Esophagus muscularis mucosa (tissue), 4 donors: ENCODE measurements at regions not wholly inside any gene's neighbourhood (a gene's known extent, or its start where the extent isn't known, plus 50 kb on each side); places are given as distances from the start of the nearest gene placed in this dataset.

Experiments used
- DNase-seq: peaks from one replicate; pipeline ENCODE4 v3.0.0-alpha.2; 2017; ENCODE audit errors: extremely low spot score
- H3K27ac ChIP-seq, 4 donors: fragments of 200-600 bp; sonication (generic); replicated peaks in 1 of 4; 1 replicate in 3 of 4; 2 replicates in 1 of 4; pipeline ENCODE4 v1.5.1; 2016 to 2019; ENCODE audit warnings: mild to moderate bottlenecking in 1 of 4
- H3K27me3 ChIP-seq, 4 donors: fragments of 200-600 bp; sonication (generic); one replicate each; pipeline versions ENCODE4 v1.5.1 to v1.6.0; 2016 to 2019
- H3K36me3 ChIP-seq, 4 donors: fragments of 200-600 bp; sonication (generic); one replicate each; pipeline ENCODE4 v1.5.1; 2016 to 2019
- H3K4me1 ChIP-seq, 4 donors: fragments of 200-600 bp; sonication (generic); one replicate each; pipeline ENCODE4 v1.5.1; 2016 to 2019
- H3K4me3 ChIP-seq, 4 donors: fragments of 200-600 bp; sonication (generic); 1 replicate in 2 of 4; 2 replicates in 2 of 4; pipeline ENCODE4 v1.5.1; 2016 to 2019; ENCODE audit warnings: mild to moderate bottlenecking in 4 of 4, moderate library complexity in 1 of 4
- H3K9me3 ChIP-seq, 4 donors: fragments of 200-600 bp; sonication (generic); 1 replicate in 3 of 4; 2 replicates in 1 of 4; pipeline ENCODE4 v1.5.1; 2016 to 2019
- EP300 ChIP-seq: sonication (generic); formaldehyde crosslinking; IDR thresholded peaks from one replicate; pipeline ENCODE4 v1.6.1; 2017; ENCODE audit warnings: antibody characterized with exemption
- POLR2A ChIP-seq: fragments of 450-650 bp; IDR thresholded peaks from one replicate; pipeline ENCODE4 v1.6.1; 2017; ENCODE audit warnings: antibody characterized with exemption, moderate library complexity, mild to moderate bottlenecking, low read depth
- POLR2AphosphoS5 ChIP-seq, 2 donors: sonication (generic); formaldehyde crosslinking; IDR thresholded peaks; one replicate each; pipeline ENCODE4 v1.6.1; 2017; ENCODE audit warnings: antibody characterized with exemption in 2 of 2
- WGBS: methylation state at CpG from one replicate; pipeline ENCODE4 v1.1.5; 2018; 5-methylcytosine and 5-hydroxymethylcytosine counted together
- intact Hi-C: fragments of 100-400 bp; cut with DNase I; formaldehyde crosslinking; loops from one replicate; pipeline ENCODE4 v1.15.1; 2023
- TF ChIP-seq, protein P1 (sequence below), 3 experiments: fragments of 200-600 bp in 2 of 3; fragments of 450-650 bp in 1 of 3; sonication (generic) in 2 of 3; IDR thresholded peaks; one replicate each; pipeline ENCODE4 v1.5.1; 2017 to 2019; ENCODE audit warnings: antibody characterized with exemption in 3 of 3, mild to moderate bottlenecking in 2 of 3, moderate library complexity in 1 of 3

DNA sequence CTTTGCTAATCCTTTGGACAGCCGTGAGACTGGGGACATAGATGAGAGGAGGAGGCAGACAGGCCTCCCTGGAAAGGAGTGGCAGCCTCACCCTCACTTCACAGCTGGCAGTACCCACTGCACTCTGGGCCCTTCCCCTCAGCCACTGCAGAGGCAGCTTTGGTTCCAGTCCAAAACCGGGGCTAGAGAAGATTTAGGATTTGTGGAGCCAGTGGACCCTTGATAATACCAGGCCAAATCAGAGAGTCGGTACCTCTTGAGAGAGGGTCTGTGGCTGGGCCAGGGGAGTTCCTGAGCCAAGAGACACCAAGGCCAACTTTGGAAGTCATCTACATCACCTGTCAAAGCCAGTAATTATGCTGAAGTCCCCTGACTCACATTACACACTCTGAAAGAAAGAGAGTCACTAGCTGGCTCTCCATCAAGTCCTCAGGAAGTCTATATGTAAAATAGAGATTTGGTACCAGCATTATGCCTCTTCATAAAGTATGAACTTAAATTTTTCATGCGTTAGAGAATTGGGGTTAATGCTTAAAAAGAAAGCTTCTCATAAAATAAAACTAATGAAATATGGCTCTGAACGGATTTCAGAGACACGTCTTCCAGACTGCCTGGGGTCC lies 244.1 kb upstream of the SEMA6D start:
- H3K36me3 ChIP-seq: no peaks in the 10 kb centered on the region
- TF ChIP-seq POLR2AphosphoS5 (IDR thresholded peaks at IDR 0.05) (no peak), EP300 (no peak), POLR2A (no peak)
- TF ChIP-seq, protein P1, sequence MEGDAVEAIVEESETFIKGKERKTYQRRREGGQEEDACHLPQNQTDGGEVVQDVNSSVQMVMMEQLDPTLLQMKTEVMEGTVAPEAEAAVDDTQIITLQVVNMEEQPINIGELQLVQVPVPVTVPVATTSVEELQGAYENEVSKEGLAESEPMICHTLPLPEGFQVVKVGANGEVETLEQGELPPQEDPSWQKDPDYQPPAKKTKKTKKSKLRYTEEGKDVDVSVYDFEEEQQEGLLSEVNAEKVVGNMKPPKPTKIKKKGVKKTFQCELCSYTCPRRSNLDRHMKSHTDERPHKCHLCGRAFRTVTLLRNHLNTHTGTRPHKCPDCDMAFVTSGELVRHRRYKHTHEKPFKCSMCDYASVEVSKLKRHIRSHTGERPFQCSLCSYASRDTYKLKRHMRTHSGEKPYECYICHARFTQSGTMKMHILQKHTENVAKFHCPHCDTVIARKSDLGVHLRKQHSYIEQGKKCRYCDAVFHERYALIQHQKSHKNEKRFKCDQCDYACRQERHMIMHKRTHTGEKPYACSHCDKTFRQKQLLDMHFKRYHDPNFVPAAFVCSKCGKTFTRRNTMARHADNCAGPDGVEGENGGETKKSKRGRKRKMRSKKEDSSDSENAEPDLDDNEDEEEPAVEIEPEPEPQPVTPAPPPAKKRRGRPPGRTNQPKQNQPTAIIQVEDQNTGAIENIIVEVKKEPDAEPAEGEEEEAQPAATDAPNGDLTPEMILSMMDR (IDR thresholded peaks at IDR 0.05): no peak
- DNase-seq: no peak
- intact Hi-C loops: loop anchor here (10.0 kb wide), 1 partner anchor 278 kb away; no protein-coding TSS in a partner anchor
- 65% methylated on average over 6 of the region's 6 CpGs for WGBS
- H3K4me3 ChIP-seq: no peak overlapping the region
- H3K4me1 ChIP-seq: peaks cover 15 to 26% (median 18%) of the 10 kb centered on the region in 4 donors
- peak overlapping the region in 2 of 4 donors; percentile 13 to 57 for H3K27ac ChIP-seq
- no peaks in the 10 kb centered on the region for H3K27me3 ChIP-seq
- no peaks in the 10 kb centered on the region for H3K9me3 ChIP-seq

DNA sequence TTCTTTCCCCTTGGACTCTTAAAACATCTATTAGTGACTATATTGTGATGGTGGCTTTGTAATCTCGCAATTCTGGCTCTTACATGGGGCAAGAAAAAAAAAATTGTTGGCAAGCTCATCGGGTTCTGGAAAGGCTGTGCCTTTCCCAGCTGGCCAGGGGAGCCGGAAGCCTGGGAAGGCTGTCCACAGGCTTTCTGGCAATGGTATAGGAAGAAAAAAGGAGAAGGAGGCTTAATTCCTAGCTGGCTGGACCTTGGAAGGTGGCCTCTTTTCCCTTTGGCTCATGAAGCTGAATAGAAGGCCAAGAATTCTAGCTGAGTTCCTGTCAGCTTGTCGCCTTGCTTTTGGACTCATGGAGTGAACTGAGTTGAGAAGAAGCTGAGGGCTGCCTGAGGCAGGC lies 243.5 kb upstream of the SEMA6D start:
- WGBS: 31% methylated on average over 4 of the region's 4 CpGs
- no peaks in the 10 kb centered on the region for H3K27me3 ChIP-seq
- H3K27ac ChIP-seq: peak overlapping the region in 2 of 4 donors; percentile 13 to 57
- H3K36me3 ChIP-seq: no peaks in the 10 kb centered on the region
- intact Hi-C loops: loop anchor here (10.0 kb wide), 1 partner anchor 279 kb away; no protein-coding TSS in a partner anchor
- no peaks in the 10 kb centered on the region for H3K9me3 ChIP-seq
- H3K4me1 ChIP-seq: peaks cover 15 to 26% (median 18%) of the 10 kb centered on the region in 4 donors
- H3K4me3 ChIP-seq: no peak overlapping the region
- no peak for TF ChIP-seq POLR2A
- peak; percentile 41 to 63 for TF ChIP-seq POLR2AphosphoS5 (IDR thresholded peaks at IDR 0.05)
- no peak for DNase-seq

DNA sequence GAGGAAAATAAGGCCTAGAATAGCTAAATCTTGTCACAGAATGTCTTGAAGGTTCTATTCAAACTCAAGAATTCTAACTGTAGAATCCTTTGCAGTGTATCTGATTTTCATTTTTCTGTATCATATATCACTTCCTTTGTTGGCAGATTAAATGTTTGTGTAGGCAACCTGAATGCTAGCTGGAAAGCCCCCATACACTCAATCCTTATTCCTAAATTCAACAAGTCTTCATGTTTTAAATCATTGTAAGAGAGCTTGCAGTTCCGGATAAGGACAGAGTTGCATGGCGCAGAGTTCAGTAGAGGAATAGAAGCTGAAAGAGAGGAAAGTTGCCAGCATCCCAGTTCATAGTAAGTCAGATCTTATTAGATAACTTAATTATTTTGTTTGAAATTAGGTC lies 242.0 kb upstream of the SEMA6D start:
- no peak for DNase-seq
- 92% methylated on average over 2 of the region's 2 CpGs for WGBS
- H3K27me3 ChIP-seq: no peaks in the 10 kb centered on the region
- no peaks in the 10 kb centered on the region for H3K36me3 ChIP-seq
- peaks cover 15 to 26% (median 18%) of the 10 kb centered on the region in 4 donors for H3K4me1 ChIP-seq
- TF ChIP-seq POLR2A: no peak
- TF ChIP-seq POLR2AphosphoS5 (IDR thresholded peaks at IDR 0.05): no peak
- TF ChIP-seq EP300: no peak
- TF ChIP-seq, protein P1 (IDR thresholded peaks at IDR 0.05): no peak
- no peaks in the 10 kb centered on the region for H3K9me3 ChIP-seq
- intact Hi-C loops: loop anchor here (10.0 kb wide), 1 partner anchor 281 kb away; no protein-coding TSS in a partner anchor
- H3K4me3 ChIP-seq: no peak overlapping the region
- H3K27ac ChIP-seq: no peak overlapping the region

DNA sequence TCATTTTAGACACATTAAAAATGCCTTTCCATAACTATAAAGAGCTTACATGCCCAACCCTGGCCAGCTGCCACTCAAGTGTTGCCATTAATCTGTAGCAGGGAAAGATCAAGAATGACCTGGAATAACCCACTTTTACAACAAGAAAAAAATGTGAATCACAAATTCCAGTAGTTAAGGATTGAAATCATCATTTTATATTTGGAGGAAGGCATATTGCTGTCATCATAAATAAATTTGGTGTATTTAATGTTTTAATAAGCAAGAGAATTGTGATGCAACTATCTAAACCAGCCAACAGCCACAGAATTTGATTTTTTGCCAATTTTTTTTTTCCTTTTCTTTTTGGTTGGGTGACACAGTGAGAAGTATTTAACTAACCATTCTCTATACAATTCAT lies 240.0 kb upstream of the SEMA6D start:
- H3K27ac ChIP-seq: no peak overlapping the region
- TF ChIP-seq, protein P1 (IDR thresholded peaks at IDR 0.05): no peak
- TF ChIP-seq POLR2A: no peak
- intact Hi-C loops: loop anchor here (10.0 kb wide), 1 partner anchor 283 kb away; no protein-coding TSS in a partner anchor
- H3K9me3 ChIP-seq: no peaks in the 10 kb centered on the region
- H3K4me1 ChIP-seq: peaks cover 15 to 26% (median 18%) of the 10 kb centered on the region in 4 donors
- no peak overlapping the region for H3K4me3 ChIP-seq
- DNase-seq: no peak
- H3K27me3 ChIP-seq: no peaks in the 10 kb centered on the region
- H3K36me3 ChIP-seq: no peaks in the 10 kb centered on the region

DNA sequence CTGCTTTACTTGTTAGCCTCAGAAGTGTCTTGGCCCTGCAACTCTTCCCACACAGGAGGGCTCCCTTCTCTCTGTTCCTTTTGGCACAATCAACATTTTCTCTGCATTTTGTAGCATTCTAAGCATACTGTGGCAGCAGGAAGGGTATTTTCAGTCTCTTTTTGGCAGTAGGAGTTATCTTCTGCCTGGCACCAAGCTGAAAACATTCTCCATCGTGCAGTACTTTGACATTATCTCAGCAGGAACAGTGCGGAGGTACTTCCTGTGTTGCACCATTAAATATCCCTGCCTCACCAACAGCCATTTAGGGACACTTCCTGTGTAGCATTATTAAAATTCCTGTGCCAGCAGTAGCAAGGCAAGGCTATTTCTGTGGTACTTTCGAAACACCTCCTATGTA lies 233.2 kb upstream of the SEMA6D start:
- DNase-seq: no peak
- intact Hi-C loops: no loop called here
- WGBS: 79% methylated on average over 3 of the region's 3 CpGs

More for the DNA sequence above, 233.2 kb upstream of the SEMA6D start:
- Histone ChIP-seq H3K27me3 (no peaks in the 10 kb centered on the region), H3K4me1 (no peaks in the 10 kb centered on the region), H3K27ac (no peak overlapping the region), H3K4me3 (no peak overlapping the region), H3K9me3 (no peaks in the 10 kb centered on the region), H3K36me3 (no peaks in the 10 kb centered on the region)
- TF ChIP-seq EP300: no peak
- no peak for TF ChIP-seq POLR2AphosphoS5 (IDR thresholded peaks at IDR 0.05)
- TF ChIP-seq POLR2A: no peak
- TF ChIP-seq, protein P1 (IDR thresholded peaks at IDR 0.05): no peak
